Upper lobe of left lung (tissue), 6 donors: ENCODE measurements at regions not wholly inside any gene's neighbourhood (a gene's known extent, or its start where the extent isn't known, plus 50 kb on each side); places are given as distances from the start of the nearest gene placed in this dataset.
"Not testable (repeated sequence)": the region's sequence is repeated elsewhere in the genome, so short reads cannot be mapped to it uniquely, and the experiment has no call there.

Experiments
- ATAC-seq, 2 donors: fragments of 200-7000 bp; cut with Tn5 transposase; one replicate each; pipeline ENCODE4 v1.9.1; 2022; ENCODE audit warnings: mild to moderate bottlenecking in 2 of 2, moderate library complexity in 2 of 2; ENCODE audit not compliant: low FRiP score in 2 of 2
- DNase-seq, 2 donors: peaks; one replicate each; pipeline ENCODE4 v3.0.0-alpha.2; 2019 to 2020
- H3K27ac ChIP-seq, 4 donors: fragments of 200-600 bp; sonication (generic); one replicate each; pipeline ENCODE4 v1.5.1; 2016 to 2019
- H3K27me3 ChIP-seq, 4 donors: fragments of 200-600 bp; sonication (generic); one replicate each; pipeline ENCODE4 v1.5.1; 2017 to 2019
- H3K36me3 ChIP-seq, 4 donors: fragments of 200-600 bp; sonication (generic); one replicate each; pipeline ENCODE4 v1.5.1; 2016 to 2019
- H3K4me1 ChIP-seq, 4 donors: fragments of 200-600 bp; sonication (generic); one replicate each; pipeline ENCODE4 v1.5.1; 2018 to 2019
- H3K4me3 ChIP-seq, 4 donors: fragments of 200-600 bp; sonication (generic); one replicate each; pipeline ENCODE4 v1.5.1; 2017 to 2019; ENCODE audit warnings: mild to moderate bottlenecking in 2 of 4, moderate library complexity in 1 of 4
- H3K9me3 ChIP-seq, 4 donors: fragments of 200-600 bp; sonication (generic); one replicate each; pipeline ENCODE4 v1.5.1; 2018 to 2019
- CTCF ChIP-seq, 6 experiments: fragments of 450-650 bp in 4 of 6; fragments of 200-600 bp in 2 of 6; sonication (generic) in 2 of 6; IDR thresholded peaks; one replicate each; pipeline ENCODE4 v1.5.1; 2016 to 2019; ENCODE audit warnings: antibody characterized with exemption in 6 of 6
- EP300 ChIP-seq, 4 donors: sonication (generic); formaldehyde crosslinking; IDR thresholded peaks; one replicate each; pipeline ENCODE4 v1.5.1; 2017; ENCODE audit warnings: antibody characterized with exemption in 4 of 4, control low read depth in 2 of 4
- POLR2A ChIP-seq, 4 donors: fragments of 450-650 bp; IDR thresholded peaks; one replicate each; pipeline ENCODE4 v1.5.1; 2016 to 2017; ENCODE audit warnings: antibody characterized with exemption in 4 of 4, mild to moderate bottlenecking in 2 of 4
- POLR2AphosphoS5 ChIP-seq, 2 donors: sonication (generic); formaldehyde crosslinking; IDR thresholded peaks; one replicate each; pipeline ENCODE4 v1.5.1; 2017; ENCODE audit warnings: antibody characterized with exemption in 2 of 2
- WGBS, 2 donors: methylation state at CpG; one replicate each; pipeline ENCODE4 v1.1.5; 2017 to 2018; 5-methylcytosine and 5-hydroxymethylcytosine counted together
- donor health status: DM: no; HTN: no; CAD: no; lungs with moderate emphysema.
- donor health status: DM: no; HTN: yes; CAD: no; lungs with severe emphysema.

- Histone ChIP-seq H3K36me3 (no peaks in the 10 kb centered on the region), H3K27me3 (no peaks in the 10 kb centered on the region), H3K4me1 (no peaks in the 10 kb centered on the region), H3K9me3 (no peaks in the 10 kb centered on the region), H3K4me3 (no peak overlapping the region), H3K27ac (no peak overlapping the region)
- DNase-seq (no peak), ATAC-seq (no peak)
- TF ChIP-seq POLR2A (IDR thresholded peaks at IDR 0.05) (no peak), EP300 (IDR thresholded peaks at IDR 0.05) (no peak), CTCF (IDR thresholded peaks at IDR 0.05) (no peak), POLR2AphosphoS5 (IDR thresholded peaks at IDR 0.05) (no peak)
- WGBS, 2 donors = 38 to 74% methylated on average over 1 of the region's 1 CpG
Measured at GRCh38 chr17:71200597-71200996, 920.2 kb upstream of the SOX9 start.

GRCh38 chr17:71201639-71202038 is 919.2 kb upstream of the SOX9 start:
- no peak overlapping the region for H3K4me3 ChIP-seq
- DNase-seq (no peak), ATAC-seq (no peak)
- no peaks in the 10 kb centered on the region for H3K36me3 ChIP-seq
- no peaks in the 10 kb centered on the region for H3K4me1 ChIP-seq
- H3K27ac ChIP-seq = no peak overlapping the region
- TF ChIP-seq POLR2AphosphoS5 (IDR thresholded peaks at IDR 0.05) = no peak
- no peak for TF ChIP-seq EP300 (IDR thresholded peaks at IDR 0.05)
- no peak for TF ChIP-seq CTCF (IDR thresholded peaks at IDR 0.05)
- TF ChIP-seq POLR2A (IDR thresholded peaks at IDR 0.05) = no peak
- H3K9me3 ChIP-seq = no peaks in the 10 kb centered on the region
- 80 to 85% methylated on average over 2 of the region's 2 CpGs for whole genome bisulfite sequencing, 2 donors
- H3K27me3 ChIP-seq = no peaks in the 10 kb centered on the region

DNA sequence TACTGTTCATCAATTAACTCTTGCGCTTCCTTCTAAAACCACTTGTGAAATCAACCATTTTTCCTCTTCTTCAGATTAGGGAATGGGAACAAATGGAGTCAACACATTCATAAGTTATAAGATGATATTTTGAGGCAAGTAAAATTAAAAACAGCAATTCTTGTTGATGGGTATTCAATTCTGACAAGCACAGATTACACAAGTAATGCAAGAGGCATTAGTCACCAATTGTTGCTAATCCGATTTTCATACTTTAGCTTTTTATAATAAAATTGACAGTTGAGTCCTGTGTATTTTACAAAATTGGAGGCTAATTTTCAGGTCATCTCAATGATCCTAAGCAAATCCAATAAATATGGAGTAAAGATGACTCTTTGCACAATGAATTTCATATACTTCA is 918.4 kb upstream of the SOX9 start:
- ATAC-seq = no peak
- Histone ChIP-seq H3K36me3 (no peaks in the 10 kb centered on the region), H3K27me3 (no peaks in the 10 kb centered on the region), H3K4me3 (no peak overlapping the region), H3K4me1 (no peaks in the 10 kb centered on the region), H3K9me3 (no peaks in the 10 kb centered on the region), H3K27ac (no peak overlapping the region)
- no peak for TF ChIP-seq CTCF (IDR thresholded peaks at IDR 0.05)
- no peak for TF ChIP-seq POLR2AphosphoS5 (IDR thresholded peaks at IDR 0.05)
- no peak for TF ChIP-seq EP300 (IDR thresholded peaks at IDR 0.05)
- no peak for TF ChIP-seq POLR2A (IDR thresholded peaks at IDR 0.05)
- DNase-seq = no peak
- 88 to 92% methylated on average over 2 of the region's 2 CpGs for WGBS, 2 donors

GRCh38 chr17:71203953-71204352 is 916.9 kb upstream of the SOX9 start:
- DNase-seq (no peak), ATAC-seq (no peak)
- 86 to 97% methylated on average over 1 of the region's 1 CpG for WGBS, 2 donors
- Histone ChIP-seq H3K9me3 (no peaks in the 10 kb centered on the region), H3K36me3 (no peaks in the 10 kb centered on the region), H3K27me3 (no peaks in the 10 kb centered on the region), H3K27ac (no peak overlapping the region), H3K4me3 (no peak overlapping the region), H3K4me1 (no peaks in the 10 kb centered on the region)
- TF ChIP-seq POLR2A (IDR thresholded peaks at IDR 0.05) (no peak), EP300 (IDR thresholded peaks at IDR 0.05) (no peak), POLR2AphosphoS5 (IDR thresholded peaks at IDR 0.05) (no peak), CTCF (IDR thresholded peaks at IDR 0.05) (no peak)

- not testable (repeated sequence) for H3K27ac ChIP-seq, DNase-seq, ATAC-seq, H3K36me3 ChIP-seq, H3K9me3 ChIP-seq, H3K4me1 ChIP-seq, H3K27me3 ChIP-seq, H3K4me3 ChIP-seq
- WGBS, 2 donors = 89 to 100% methylated on average over 3 of the region's 5 CpGs
Measured at GRCh38 chr17:71205951-71206350, 914.9 kb upstream of the SOX9 start.
